Anterior cingulate cortex (tissue), 58 donors: ENCODE measurements at regions not wholly inside any gene's neighbourhood (a gene's known extent, or its start where the extent isn't known, plus 50 kb on each side); places are given as distances from the start of the nearest gene placed in this dataset.

Experiments
- DNase-seq, 58 donors: peaks; one replicate each; lab custom pipeline; 2025; lab: John Stamatoyannopoulos, UW

DNA sequence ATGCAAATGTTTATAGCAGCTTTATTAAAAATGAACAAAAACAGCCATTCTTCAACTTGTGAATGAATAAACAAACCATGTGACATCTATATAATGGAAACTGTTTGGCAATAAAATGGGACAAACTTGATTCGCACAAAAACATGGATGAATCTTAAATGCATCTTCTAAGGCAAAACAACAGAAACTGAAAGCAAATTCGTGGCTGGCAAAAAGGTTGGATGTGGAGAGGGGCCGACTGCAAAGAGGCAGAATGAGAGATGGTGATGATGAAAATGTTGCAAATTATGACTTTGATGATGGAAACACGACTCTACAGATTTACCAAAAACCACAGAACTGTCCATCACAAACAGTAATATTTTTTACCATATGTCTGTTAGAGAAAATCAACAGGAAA, 327.0 kb upstream of the NR5A2 start:
- no peak for DNase-seq

DNA sequence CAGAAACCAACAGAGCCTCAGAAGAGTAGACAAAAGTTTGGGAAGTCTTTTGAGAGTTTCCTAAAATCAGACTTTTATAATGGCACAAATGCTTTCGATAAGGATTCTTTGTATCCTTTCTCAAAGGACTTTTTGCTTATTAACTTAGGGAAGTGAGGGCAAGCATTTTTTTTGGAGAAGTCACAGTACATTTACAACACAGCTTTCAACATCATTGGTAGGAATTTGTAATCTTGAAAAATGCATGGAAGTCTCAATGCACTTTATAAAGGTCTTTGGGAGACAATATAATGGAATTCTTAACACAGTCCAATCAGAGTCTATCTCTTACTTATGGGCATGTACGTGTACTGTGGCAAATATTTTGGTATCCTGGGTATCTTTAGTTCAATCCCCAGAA, 325.8 kb upstream of the NR5A2 start:
- DNase-seq: no peak

GRCh38 chr1:199704231-199704630, 323.3 kb upstream of the NR5A2 start:
- DNase-seq: no peak

DNA sequence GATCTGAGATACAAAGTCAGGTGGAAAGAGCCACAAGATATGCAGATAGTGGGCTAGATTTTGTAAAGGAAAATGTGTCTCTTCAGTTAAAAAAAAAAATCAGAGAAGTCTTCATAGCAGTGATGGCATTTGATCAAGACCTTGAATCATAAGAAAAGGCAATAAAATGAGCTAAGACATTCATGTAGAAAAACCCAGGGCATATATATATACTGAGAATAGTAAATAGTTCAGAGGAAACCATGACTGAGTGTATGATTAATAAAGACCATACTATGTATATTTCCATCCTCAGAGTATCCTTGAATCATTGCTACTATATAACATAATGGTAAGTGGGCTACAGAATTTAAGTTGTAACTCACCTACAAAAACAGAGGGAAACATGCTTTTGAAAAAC, 321.7 kb upstream of the NR5A2 start:
- no peak for DNase-seq

DNA sequence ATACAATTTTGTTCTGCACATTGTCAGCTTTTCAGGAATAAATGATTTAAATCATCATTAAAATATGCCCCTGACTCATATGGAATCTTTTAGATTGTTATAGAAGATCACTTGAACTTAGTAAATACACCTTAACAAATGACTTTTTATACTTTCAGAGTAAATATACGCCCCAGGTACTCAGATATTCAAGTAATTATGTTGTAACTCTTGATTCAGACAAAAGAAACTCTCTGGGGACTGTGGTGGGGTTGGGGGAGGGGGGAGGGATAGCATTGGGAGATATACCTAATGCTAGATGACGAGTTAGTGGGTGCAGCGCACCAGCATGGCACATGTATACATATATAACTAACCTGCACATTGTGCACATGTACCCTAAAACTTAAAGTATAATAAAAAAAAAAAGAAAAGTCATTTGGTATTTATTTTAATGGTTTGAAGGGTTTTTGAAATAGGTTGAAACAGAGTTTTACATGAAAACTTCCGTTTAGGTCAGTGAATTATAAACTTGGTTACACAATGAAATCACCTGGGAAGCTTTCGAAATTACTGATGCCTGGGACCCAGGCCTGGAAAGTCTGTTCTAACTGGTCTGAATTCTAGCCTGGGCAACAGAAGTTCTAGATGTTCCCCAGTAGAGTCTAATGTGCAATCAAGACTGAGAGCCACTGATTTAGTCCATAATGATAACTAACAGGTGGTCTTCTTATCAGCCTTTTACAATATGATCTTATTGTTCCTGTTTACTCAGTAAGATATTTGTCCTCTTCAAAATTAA, 320.5 kb upstream of the NR5A2 start:
- DNase-seq: no peak

DNA sequence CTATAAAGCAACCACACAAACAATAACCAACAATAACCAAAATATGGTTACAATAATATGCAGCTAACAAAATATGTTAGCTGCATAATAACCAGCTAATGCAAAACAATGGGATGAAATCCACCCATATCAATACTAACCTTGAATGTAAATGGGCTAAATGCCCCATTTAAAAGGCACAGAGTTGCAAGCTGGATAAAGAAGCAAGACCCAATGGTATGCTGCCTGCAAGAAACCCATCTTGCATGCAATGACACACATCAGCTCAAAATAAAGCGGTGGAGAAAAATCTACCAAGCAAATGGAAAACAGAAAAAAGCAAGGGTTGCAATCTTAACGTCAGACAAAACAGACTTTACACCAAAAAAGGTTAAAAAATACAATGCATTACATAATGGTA, 316.5 kb upstream of the NR5A2 start:
- DNase-seq: no peak

- DNase-seq: no peak
These were observed 310.8 kb upstream of the NR5A2 start for GRCh38 chr1:199716729-199717128.

GRCh38 chr1:199719156-199719842, 308.2 kb upstream of the NR5A2 start:
- no peak for DNase-seq

DNA sequence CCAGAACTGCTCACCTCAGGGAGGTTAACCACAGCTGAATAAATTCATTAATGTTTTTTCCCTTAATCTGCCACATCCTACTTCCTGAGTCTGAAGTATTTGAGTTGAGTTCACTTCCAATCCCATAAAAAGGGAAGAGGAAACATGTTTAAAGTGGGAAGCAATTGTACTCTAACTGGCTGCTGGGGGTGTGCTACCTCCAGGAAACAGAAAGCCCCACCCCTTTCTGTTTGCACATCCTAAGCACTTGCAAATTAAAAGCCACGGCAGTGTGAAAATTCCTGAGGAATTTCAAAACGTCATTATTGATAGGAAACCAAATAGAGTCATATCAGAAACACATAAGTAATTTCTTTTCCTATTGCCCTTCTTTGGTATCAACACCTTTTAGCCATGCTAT, 307.0 kb upstream of the NR5A2 start:
- DNase-seq: no peak

DNA sequence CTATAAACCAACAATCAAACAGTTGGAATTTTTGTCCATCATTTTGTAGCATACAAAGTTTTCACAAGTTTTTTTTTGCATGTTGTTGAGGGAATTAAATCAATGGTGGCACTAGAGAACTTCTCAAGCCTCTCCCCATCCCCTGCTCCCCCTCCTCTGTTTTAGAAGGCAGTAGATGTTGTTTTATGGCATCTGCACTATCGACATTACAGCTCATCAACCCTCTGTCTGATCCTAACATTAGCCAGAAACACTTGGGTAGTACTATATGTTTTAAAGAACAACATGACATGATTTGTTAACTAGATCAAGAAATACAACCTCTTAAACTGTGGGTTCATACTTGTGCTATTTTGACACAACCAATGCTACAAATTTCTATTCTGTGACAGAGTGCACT, 306.5 kb upstream of the NR5A2 start:
- DNase-seq: no peak

DNA sequence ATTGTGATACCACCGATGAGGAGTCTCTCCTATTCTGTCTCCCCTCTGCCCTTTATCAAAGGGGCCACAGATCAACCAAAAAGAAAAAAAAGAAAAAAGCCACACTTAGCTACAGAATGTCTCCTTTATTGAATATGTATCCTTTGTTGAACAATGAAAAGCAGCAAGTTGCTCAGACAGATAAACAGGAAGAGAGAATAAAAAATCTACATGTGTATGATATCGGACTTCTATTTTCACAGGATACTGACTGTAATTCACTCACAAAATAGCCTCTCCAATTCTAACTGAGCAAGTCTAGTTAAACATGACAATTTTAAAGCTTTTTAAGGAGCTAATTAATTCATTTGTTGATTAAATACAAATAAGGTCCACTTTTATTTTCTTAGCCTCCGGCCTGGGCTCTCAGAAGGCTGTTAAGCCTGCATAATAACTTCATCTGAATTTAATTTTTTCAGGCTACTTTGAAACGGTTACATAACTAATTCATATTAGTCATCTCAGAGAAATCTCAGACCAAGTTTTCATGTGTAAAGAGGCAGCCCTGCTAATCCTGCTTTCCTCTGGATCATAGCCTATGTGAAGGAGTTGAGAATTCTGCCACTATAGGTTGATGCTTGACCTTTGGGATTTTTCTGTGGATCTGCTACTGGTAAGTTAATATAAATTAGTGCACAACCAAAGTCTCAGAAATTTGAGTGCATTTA, 304.1 kb upstream of the NR5A2 start:
- DNase-seq: no peak

DNA sequence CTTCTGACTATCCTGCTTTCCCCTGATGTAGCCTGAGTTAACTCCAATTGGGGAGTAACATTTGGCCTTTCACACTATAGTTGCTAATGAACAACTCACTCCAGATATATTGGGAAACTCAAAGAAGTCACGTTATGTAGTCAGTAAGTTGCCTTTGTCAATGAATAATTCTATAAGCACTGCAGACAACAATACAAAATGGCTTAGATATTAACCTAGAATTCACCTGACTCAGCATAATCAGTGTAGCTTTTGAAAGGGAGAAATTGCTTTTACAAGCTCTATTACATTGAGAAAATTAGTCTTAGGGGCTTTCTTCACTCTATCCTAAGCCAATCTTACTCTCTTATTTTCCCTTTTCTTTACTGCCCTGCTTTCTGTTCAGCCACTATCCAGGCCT, 303.5 kb upstream of the NR5A2 start:
- no peak for DNase-seq

DNA sequence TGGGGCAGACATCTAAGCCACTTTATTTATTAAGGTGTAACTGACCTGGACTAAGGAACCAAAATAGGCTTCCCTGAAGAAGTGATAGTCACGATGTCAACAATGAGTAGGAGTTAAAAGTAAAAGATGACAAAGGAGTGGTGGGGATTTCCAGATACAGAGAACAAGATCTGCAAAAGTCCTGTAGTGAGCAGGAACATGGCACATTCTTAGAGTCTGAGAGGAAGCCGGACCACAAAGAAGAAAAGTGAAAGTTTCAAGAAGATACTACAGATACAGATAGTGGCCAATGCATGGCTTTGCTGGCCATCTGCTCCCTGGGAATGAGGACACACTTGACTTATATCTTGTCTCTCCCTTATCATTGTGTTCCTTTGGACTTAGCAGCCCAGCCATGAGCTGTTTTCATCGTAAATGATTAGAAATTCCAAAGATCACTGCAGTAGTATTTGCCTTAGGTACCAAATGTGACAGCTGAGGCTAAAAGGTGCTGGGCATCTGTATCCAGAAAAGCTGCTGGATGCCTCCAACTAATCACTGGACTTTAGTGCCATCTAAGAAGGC, 302.4 kb upstream of the NR5A2 start:
- DNase-seq: no peak

DNA sequence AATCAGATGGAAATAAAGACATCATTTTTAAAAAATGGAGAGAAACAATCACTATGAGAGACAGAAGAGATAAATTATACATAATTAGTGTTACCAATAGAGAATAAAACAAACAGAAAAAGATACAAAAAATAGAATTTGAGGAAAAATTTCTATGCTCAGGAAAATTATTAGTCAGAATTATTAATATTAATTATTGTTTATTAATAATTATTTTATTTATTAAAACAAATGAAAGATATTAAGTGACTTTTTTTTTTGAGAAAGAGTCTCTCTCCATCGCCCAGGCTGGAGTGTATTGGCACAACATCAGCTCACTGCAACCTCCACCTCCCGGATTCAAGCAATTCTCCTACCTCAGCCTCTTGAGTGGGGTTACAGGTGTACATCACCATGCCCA, 299.8 kb upstream of the NR5A2 start:
- no peak for DNase-seq

- no peak for DNase-seq
These were observed 299.2 kb upstream of the NR5A2 start for GRCh38 chr1:199728345-199728744.

DNA sequence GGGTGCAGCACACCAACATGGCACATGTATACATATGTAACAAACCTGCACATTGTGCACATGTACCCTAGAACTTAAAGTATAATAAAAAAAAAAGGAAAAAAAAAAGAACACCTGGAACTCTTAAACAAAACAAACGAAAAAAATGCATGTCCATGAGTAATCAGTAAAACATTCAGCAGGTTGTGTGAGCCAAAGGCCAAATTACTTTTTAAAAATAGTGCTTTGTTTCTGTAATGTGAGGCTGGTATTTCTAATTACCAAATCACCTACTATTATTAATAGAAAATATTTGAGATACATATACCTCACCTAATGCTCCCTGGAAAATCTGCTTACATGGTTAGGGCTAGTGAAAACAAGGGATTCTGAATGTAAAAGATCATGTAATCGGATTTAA, 294.4 kb upstream of the NR5A2 start:
- DNase-seq: no peak

DNA sequence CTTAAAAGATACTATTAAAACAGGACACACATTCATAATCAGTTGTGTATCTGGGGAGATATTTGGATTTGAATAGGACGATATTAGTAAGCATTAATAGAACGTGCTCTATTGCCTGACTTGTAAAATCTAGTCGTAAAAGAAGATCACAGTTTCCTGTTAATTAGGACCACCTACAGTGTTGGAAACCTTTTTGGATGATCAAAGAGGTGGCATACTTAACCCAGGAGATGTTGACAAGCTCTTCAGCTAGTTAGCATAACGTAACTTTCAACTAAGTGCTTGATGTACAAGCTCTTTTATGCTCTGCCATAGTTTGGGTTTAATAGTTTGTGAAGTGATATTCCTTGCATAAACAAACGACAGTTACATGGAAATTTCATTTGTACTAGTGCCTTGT, 293.3 kb upstream of the NR5A2 start:
- DNase-seq: no peak

DNA sequence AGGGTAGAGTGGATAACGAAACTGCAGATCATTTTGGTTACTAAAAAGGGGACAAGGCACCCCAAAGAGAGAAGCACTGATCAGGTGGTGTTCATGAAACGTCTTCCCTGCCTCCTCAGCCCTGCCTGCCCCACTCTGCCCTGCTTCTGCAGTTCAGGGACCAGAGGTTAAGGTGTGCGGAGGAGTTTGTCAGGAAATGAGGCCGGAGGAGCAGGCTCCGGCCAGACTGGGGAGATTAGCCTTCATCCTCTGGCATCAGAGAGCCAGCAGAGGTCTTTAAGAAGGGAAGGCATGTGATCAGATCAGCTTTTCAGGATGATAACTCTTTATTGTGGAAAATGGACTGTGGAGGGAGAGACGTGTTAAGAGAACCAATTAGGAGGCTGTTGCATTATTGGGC, 291.9 kb upstream of the NR5A2 start:
- no peak for DNase-seq

DNA sequence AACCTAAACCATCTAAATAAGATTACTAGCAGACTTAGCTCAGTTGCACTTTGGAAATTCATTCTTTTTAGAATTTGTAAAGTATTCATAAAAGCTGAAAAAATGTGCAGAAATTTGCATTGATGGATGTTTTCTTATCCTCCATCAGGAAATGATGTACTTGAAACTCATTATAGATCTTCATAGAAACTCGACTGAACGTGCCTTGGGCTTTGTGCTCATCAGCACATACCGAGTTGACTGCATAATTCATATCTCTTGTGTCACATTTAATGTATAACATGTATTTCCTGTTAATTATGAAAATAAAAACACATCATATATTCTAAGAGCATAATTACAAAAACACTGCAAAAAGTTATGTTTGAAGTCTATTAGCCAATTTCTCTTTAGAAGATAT, 290.9 kb upstream of the NR5A2 start:
- no peak for DNase-seq

DNA sequence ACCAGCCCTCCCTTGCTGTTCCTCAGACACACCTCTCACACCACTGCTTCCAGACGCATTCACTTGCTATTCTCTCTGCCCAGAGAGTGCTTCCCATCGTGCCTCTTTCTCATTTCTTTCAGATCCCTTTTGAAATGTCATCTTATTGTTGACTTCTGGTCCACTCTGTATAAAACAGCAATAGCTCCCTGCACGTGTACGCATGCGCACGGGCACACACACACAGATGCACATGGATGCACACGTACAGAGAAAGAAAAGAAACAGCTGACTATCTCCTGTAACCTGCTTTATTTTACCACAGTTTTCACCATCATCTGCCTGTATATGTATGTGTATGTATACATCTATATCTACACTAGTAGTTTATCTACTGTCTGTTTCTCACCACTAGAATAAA, 285.9 kb upstream of the NR5A2 start:
- DNase-seq: no peak

DNA sequence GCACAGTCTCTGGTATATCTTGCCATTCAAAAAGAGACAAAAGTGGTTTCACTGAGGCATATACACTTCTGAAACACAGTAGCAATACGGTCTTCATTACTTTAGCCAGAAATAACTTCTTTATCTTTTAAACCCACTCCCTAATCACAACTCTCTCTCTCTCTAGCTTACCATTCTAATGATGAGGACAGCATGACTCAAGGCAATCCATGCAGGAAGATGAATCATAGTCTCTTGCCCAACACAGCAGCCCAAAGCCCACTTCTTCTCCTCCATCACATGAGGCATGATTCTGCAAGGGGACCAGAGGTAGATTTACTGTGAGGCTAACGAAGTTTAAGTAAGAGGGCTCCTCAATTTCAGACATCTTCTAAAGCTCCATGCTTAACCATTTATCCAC, 285.0 kb upstream of the NR5A2 start:
- no peak for DNase-seq
